HepG2 (cell line): ENCODE measurements at regions not wholly inside any gene's neighbourhood (a gene's known extent, or its start where the extent isn't known, plus 50 kb on each side); places are given as distances from the start of the nearest gene placed in this dataset.

ENCODE experiments used
- ATAC-seq: fragments of 200-7000 bp; cut with Tn5 transposase; 3 replicates; pipeline ENCODE4 v1.9.1; 2020; ENCODE audit warnings: mild to moderate bottlenecking, moderate library complexity
- BruUV-seq: library from RNA; stranded (reverse); fragments of 400-500 nt; replicated peaks from 2 replicates; lab custom pipeline; 2021; lab: Mats Ljungman, UMichigan
- CTCF ChIA-PET: fragments of 300-600 bp; formaldehyde crosslinking; extraction: SDS; loops from one replicate; lab custom pipeline; 2021; ENCODE audit warnings: low total read pairs, inconsistent platforms, low intra/inter-chr PET ratio; lab: Yijun Ruan, JAX
- POLR2A ChIA-PET: fragments of 350-600 bp; sonication (Branson Sonifier 250); formaldehyde crosslinking; loops from one replicate; lab custom pipeline; 2020; ENCODE audit warnings: antibody characterized with exemption, inconsistent platforms; lab: Yijun Ruan, JAX
- DNase-seq: peaks from one replicate; pipeline ENCODE4 v3.0.0-alpha.2; 2015; ENCODE audit warnings: low spot score
- FAIRE-seq: peaks from 3 replicates; lab custom pipeline; 2011; peaks lifted over from hg19 to GRCh38; lab: Jason Lieb, UNC
- H2AFZ ChIP-seq: one replicate; pipeline ENCODE4 v1.6.1; 2011; ENCODE audit warnings: low read length, inconsistent platforms
- H3K27ac ChIP-seq: fragments of 300-600 bp; 3 replicates; pipeline ENCODE4 v1.8.0; 2011; ENCODE audit warnings: mixed run types, mild to moderate bottlenecking, mixed read lengths, low read length, inconsistent platforms; ENCODE audit not compliant: insufficient read depth; ENCODE audit errors: extremely low read length
- H3K27me3 ChIP-seq, 2 experiments: fragments of 200-600 bp in 1 of 2; 2 replicates in 1 of 2; 3 replicates in 1 of 2; pipeline versions ENCODE4 v1.6.0 to v1.8.0; 2011; ENCODE audit warnings: low read length in 2 of 2, mild to moderate bottlenecking in 2 of 2, moderate library complexity in 2 of 2, inconsistent platforms in 1 of 2; ENCODE audit not compliant: insufficient read depth in 2 of 2, control insufficient read depth in 1 of 2
- H3K36me3 ChIP-seq, 2 experiments: fragments of 200-600 bp in 1 of 2; replicated peaks in 1 of 2; 2 replicates in 1 of 2; 3 replicates in 1 of 2; pipeline versions ENCODE4 v1.5.1 to v1.8.0; 2011; ENCODE audit warnings: low read length in 2 of 2, inconsistent platforms in 1 of 2; ENCODE audit not compliant: insufficient read depth in 2 of 2, control insufficient read depth in 1 of 2
- H3K4me1 ChIP-seq: 2 replicates; pipeline ENCODE4 v1.5.1; 2012; ENCODE audit warnings: low read length, inconsistent platforms; ENCODE audit not compliant: insufficient read depth
- H3K4me2 ChIP-seq: 2 replicates; pipeline ENCODE4 v1.6.0; 2011; ENCODE audit warnings: low read depth, low read length, inconsistent platforms
- H3K4me3 ChIP-seq, 3 experiments: fragments of 200-600 bp in 1 of 3; sonication (generic), shearing (Covaris generic) in 1 of 3; replicated peaks in 1 of 3; 2 replicates each; pipeline ENCODE4 v1.5.1; 2011 to 2016; ENCODE audit warnings: low read length in 3 of 3, inconsistent platforms in 2 of 3, low read depth in 2 of 3, mild to moderate bottlenecking in 2 of 3, control low read depth in 1 of 3, mixed read lengths in 1 of 3; ENCODE audit not compliant: insufficient read depth in 1 of 3
- H3K79me2 ChIP-seq: one replicate; pipeline ENCODE4 v1.6.1; 2011; ENCODE audit warnings: low read length, inconsistent platforms; ENCODE audit not compliant: insufficient read depth
- H3K9ac ChIP-seq: 2 replicates; pipeline ENCODE4 v1.6.0; 2011; ENCODE audit warnings: mild to moderate bottlenecking, low read depth, low read length, inconsistent platforms; ENCODE audit not compliant: insufficient read depth
- H3K9me3 ChIP-seq: 2 replicates; pipeline ENCODE4 v1.5.1; 2012; ENCODE audit warnings: mild to moderate bottlenecking, low read length
- H4K20me1 ChIP-seq: 2 replicates; pipeline ENCODE4 v1.6.0; 2011; ENCODE audit warnings: inconsistent platforms, mild to moderate bottlenecking, low read length, moderate library complexity; ENCODE audit not compliant: insufficient read depth
- CAMTA2 ChIP-seq: sonication (generic); formaldehyde crosslinking; IDR thresholded peaks from 2 replicates; pipeline ENCODE4 v1.4.0; 2020; ENCODE audit warnings: mild to moderate bottlenecking, missing genetic modification reagents, borderline replicate concordance
- CEBPG ChIP-seq: IDR thresholded peaks from 2 replicates; pipeline ENCODE4 v1.6.1; 2016
- CTCF ChIP-seq: sonication (generic); formaldehyde crosslinking; IDR thresholded peaks from 2 replicates; pipeline ENCODE4 v1.5.0; 2020; ENCODE audit warnings: mild to moderate bottlenecking, missing genetic modification reagents, moderate library complexity
- GMEB2 ChIP-seq: IDR thresholded peaks from 2 replicates; pipeline ENCODE4 v1.6.1; 2016; ENCODE audit warnings: missing biosample characterization, missing genetic modification reagents, low read depth
- HMG20A ChIP-seq: IDR thresholded peaks from 2 replicates; pipeline ENCODE4 v1.6.1; 2016; ENCODE audit warnings: borderline replicate concordance
- LCORL ChIP-seq, 2 experiments: fragments of 450-650 bp in 1 of 2; sonication (generic) in 1 of 2; formaldehyde crosslinking in 1 of 2; IDR thresholded peaks; 2 replicates each; pipeline versions ENCODE4 v1.5.0 to v1.6.1; 2017 to 2020; ENCODE audit warnings: antibody characterized with exemption in 1 of 2, missing genetic modification reagents in 1 of 2
- THRA ChIP-seq: sonication (generic); formaldehyde crosslinking; IDR thresholded peaks from 2 replicates; pipeline ENCODE4 v1.4.0; 2020; ENCODE audit warnings: missing genetic modification reagents, borderline replicate concordance
- ZBTB2 ChIP-seq: sonication (generic); formaldehyde crosslinking; IDR thresholded peaks from 2 replicates; pipeline ENCODE4 v1.8.0; 2022; ENCODE audit warnings: low read depth, missing genetic modification reagents
- ZNF33B ChIP-seq: sonication (generic); formaldehyde crosslinking; IDR thresholded peaks from 2 replicates; pipeline ENCODE4 v1.5.1; 2020; ENCODE audit warnings: mild to moderate bottlenecking, missing genetic modification reagents
- ZNF646 ChIP-seq: sonication (generic); formaldehyde crosslinking; IDR thresholded peaks from 2 replicates; pipeline ENCODE4 v1.9.0; 2021; ENCODE audit warnings: mild to moderate bottlenecking, missing genetic modification reagents
- WGBS: methylation state at CpG from one replicate; pipeline ENCODE4 v1.1.6; 2017; ENCODE audit warnings: low lambda C conversion rate; 5-methylcytosine and 5-hydroxymethylcytosine counted together
- in situ Hi-C: cut with HindIII; loops from 2 replicates; pipeline ENCODE4 v1.10.0; 2017; ENCODE audit warnings: low pct_unique_long_range_greater_than_20kb; ENCODE audit not compliant: extremely low pct_ligation_motif_present
- intact Hi-C: fragments of 100-400 bp; cut with micrococcal nuclease; formaldehyde crosslinking; loops from one replicate; pipeline ENCODE4 v1.10.0; 2022; ENCODE audit not compliant: unreplicated experiment

- ChIA-PET CTCF (interaction anchor here (1.1 to 2.3 kb wide), 6 partner anchors 116 to 303 kb away, joined by 3 to 12 read pairs (median 6); no protein-coding TSS in a partner anchor), POLR2A (no interaction called here)
- no peaks in the 10 kb centered on the region for H3K36me3 ChIP-seq
- H3K4me3 ChIP-seq: no peak overlapping the region
- no TSS peak for BruUV-seq
- peaks cover 2 to 18% of the 10 kb centered on the region in 2 experiments; a peak in 4 of 5 replicates for H3K27me3 ChIP-seq
- ATAC-seq: no peak
- peaks cover 10% of the 10 kb centered on the region; the same call in 1 of the 2 replicates for H3K4me1 ChIP-seq
- H4K20me1 ChIP-seq: no peaks in the 10 kb centered on the region
- in situ Hi-C loops (loop anchor here (5.0 to 10.0 kb wide), 3 partner anchors 114 to 299 kb away; no protein-coding TSS in a partner anchor), intact Hi-C loops (loop anchor here (1.0 to 5.0 kb wide), 3 partner anchors 118 to 296 kb away; no protein-coding TSS in a partner anchor)
- no peak overlapping the region for H3K9ac ChIP-seq
- FAIRE-seq: no peak
- WGBS: 0% methylated on average over 1 of the region's 1 CpG
- H2AFZ ChIP-seq: no peak overlapping the region
- no peak for DNase-seq
- H3K9me3 ChIP-seq: no peaks in the 10 kb centered on the region
- H3K27ac ChIP-seq: no peak overlapping the region
- H3K4me2 ChIP-seq: no peak overlapping the region
- H3K79me2 ChIP-seq: no peaks in the 10 kb centered on the region
- no peak for TF ChIP-seq ZNF33B (CRISPR knock-in tag)
- no peak for TF ChIP-seq ZBTB2 (CRISPR knock-in tag)
- TF ChIP-seq CAMTA2 (CRISPR knock-in tag): no peak
- TF ChIP-seq HMG20A (CRISPR knock-in tag): no peak
- no peak for TF ChIP-seq CEBPG (CRISPR knock-in tag)
- no peak for TF ChIP-seq LCORL (IDR thresholded peaks at IDR 0.05)
- no peak for TF ChIP-seq LCORL (CRISPR knock-in tag; IDR thresholded peaks at IDR 0.05)
- no peak for TF ChIP-seq CTCF (CRISPR knock-in tag)
- no peak for TF ChIP-seq GMEB2 (CRISPR knock-in tag)
- no peak for TF ChIP-seq THRA
- TF ChIP-seq ZNF646: no peak
These were observed 55.0 kb upstream of the ETV3 start for GRCh38 chr1:157193219-157193618.
